ENCODE measurements at regions not wholly inside any gene's neighbourhood (a gene's known extent, or its start where the extent isn't known, plus 50 kb on each side); places are given as distances from the start of the nearest gene placed in this dataset.

- no peak for DNase-seq (ENCODE audit: low read depth in 1 of 2, low spot score in 1 of 2)
Measured at GRCh38 chr2:144217853-144218633, 301.9 kb downstream of the ZEB2 start.

- peak in 1 of 2 donors; percentile 7 for DNase-seq (ENCODE audit: low read depth in 1 of 2, low spot score in 1 of 2)
Measured at GRCh38 chr2:144215701-144216675, 303.9 kb downstream of the ZEB2 start.

DNA sequence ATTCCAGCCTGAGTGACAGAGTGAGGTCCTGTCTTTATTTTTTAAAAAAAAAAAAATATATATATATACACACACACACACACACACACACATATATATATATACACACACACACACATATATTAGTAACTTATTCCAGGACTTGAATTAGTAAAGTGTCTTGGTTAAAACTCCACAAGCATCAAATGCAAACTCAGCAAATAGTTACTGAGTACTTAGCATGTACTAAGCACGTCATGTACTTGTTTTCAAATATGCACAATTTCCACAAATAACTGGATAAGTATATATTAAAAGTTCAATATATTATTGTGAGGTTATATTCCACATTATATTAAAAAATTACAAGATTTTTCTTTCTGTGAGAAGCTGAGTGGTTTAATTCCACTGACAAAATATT is 304.7 kb downstream of the ZEB2 start:
- no peak for DNase-seq (ENCODE audit: low read depth in 1 of 2, low spot score in 1 of 2)

DNA sequence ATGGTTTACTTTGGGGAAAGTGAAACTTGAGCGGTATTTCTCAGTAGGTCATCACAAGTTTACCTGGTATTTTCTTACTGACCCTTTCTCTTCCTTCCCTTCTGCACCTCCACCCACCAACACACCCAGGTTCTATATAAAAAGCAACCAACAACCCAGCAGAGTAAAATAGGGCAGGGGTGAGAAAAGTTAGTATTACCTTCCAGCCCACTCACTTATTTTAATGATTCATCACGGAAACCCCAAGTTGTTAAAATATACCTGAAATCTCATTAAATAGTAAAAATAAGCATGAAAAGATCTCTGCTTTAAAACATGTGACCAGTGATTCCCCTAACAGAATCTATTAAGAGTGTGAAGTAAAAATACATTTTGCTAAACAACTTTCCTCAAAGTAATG is 306.1 kb downstream of the ZEB2 start:
- no peak for DNase-seq (ENCODE audit: low read depth in 1 of 2, low spot score in 1 of 2)

- DNase-seq (ENCODE audit: low read depth in 1 of 2, low spot score in 1 of 2), result no peak
Measured at GRCh38 chr2:144211826-144212225, 308.1 kb downstream of the ZEB2 start.

GRCh38 chr2:144211065-144211464 is 308.9 kb downstream of the ZEB2 start:
- DNase-seq (ENCODE audit: low read depth in 1 of 2, low spot score in 1 of 2), result no peak

GRCh38 chr2:144210076-144210475 is 309.8 kb downstream of the ZEB2 start:
- no peak for DNase-seq (ENCODE audit: low read depth in 1 of 2, low spot score in 1 of 2)

DNA sequence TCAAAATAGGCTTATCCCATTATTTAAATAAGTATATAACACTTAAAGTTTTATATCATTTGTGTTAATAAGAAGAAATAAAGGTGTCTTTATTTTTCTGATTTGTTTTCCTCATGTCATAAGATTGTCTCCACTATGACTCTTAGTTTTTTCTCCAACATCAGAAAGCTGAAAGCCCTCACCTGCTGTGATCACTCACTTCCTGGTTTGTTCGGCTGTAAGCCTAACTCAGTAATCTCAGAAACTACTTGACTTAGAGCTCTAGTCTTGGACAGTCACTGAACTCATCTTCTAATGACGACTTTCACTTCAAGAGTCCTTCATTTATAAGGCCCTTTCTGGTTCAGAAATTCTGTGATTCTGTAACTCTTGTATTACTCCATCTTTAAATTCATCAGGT is 311.0 kb downstream of the ZEB2 start:
- DNase-seq (ENCODE audit: low read depth in 1 of 2, low spot score in 1 of 2), result no peak

DNA sequence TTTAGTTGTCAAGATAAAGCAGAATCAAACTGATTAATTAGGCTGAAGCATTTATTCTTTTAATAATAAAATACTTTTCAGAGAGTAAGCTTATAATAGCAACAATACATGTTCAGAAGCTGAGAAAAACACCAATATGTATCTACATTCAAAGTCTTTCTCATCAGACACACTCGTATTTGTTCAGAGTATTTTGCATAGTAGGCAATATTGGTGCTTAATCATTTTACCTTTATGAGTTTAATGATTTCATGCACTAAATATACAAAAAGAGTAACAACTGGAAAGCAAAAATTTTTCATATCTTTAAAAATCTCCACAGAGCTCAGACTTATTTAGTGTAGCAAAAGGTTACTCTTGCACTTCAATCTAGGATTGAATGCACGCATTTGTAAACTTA is 313.9 kb downstream of the ZEB2 start:
- no peak for DNase-seq (ENCODE audit: low read depth in 1 of 2, low spot score in 1 of 2)

DNA sequence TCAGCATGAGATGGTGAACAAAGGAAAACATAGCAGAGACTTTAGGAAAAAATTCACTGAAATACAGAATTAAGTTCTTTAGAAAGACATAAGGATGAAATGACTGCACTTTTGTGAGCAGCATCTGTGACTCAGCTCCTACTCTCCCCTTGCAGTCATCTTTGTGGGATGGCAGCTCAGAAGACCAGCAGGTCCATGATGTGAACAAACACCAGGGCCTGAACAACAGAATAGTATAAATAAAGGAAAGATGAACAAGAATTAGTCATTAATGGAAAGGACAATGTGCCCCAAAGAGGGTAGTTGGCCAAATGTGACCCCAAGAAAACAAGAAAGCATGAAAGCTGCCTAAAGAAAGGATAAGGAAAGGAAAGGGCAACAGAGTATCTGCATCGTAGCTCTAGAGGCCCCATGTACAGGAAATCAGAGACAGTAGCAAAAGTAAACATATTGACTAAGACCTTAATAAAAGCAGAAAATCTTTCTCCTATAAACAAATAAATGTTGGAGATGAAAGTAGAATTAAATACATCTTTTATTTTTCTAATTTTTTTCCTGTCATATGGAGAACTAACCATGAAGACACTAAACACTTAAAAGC is 318.0 kb downstream of the ZEB2 start:
- DNase-seq (ENCODE audit: low read depth in 1 of 2, low spot score in 1 of 2), result peak in 1 of 2 donors; percentile 7

DNA sequence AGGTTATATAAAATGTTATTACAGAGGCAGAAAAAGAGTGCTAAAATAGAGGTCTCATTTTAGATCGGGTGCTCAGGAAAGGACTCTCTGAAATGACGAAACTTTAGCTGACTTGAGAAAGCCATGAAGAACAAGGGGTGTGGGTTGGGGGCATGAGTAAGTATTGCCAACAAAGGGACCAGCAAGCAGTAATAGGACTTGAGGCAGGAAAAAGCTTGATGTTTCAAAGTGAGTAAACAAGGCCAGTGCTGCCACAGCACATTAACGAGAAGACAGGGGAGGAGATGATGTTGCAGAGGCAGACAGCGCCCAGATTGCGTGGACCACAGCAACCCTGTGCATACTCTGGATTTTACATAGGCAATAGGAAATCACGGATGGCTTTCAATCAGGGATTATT is 318.8 kb downstream of the ZEB2 start:
- peak in 1 of 2 donors; percentile 5 for DNase-seq (ENCODE audit: low read depth in 1 of 2, low spot score in 1 of 2)

- DNase-seq (ENCODE audit: low read depth in 1 of 2, low spot score in 1 of 2), result no peak
Measured at GRCh38 chr2:144198116-144198515, 321.8 kb downstream of the ZEB2 start.

GRCh38 chr2:144194326-144195071 is 325.4 kb downstream of the ZEB2 start:
- no peak for DNase-seq (ENCODE audit: low read depth in 1 of 2, low spot score in 1 of 2)

GRCh38 chr2:144190908-144191605 is 328.9 kb downstream of the ZEB2 start:
- no peak for DNase-seq (ENCODE audit: low read depth in 1 of 2, low spot score in 1 of 2)

GRCh38 chr2:144183727-144184126 is 336.2 kb downstream of the ZEB2 start:
- peak; percentile 39 to 71 for DNase-seq (ENCODE audit: low read depth in 1 of 2, low spot score in 1 of 2)

GRCh38 chr2:144181001-144181400 is 338.9 kb downstream of the ZEB2 start:
- DNase-seq (ENCODE audit: low read depth in 1 of 2, low spot score in 1 of 2), result no peak

GRCh38 chr2:144180131-144180530 is 339.8 kb downstream of the ZEB2 start:
- no peak for DNase-seq (ENCODE audit: low read depth in 1 of 2, low spot score in 1 of 2)

GRCh38 chr2:144170179-144170578 is 349.7 kb downstream of the ZEB2 start:
- DNase-seq (ENCODE audit: low read depth in 1 of 2, low spot score in 1 of 2), result no peak

GRCh38 chr2:144166743-144167142 is 353.2 kb downstream of the ZEB2 start:
- DNase-seq (ENCODE audit: low read depth in 1 of 2, low spot score in 1 of 2), result no peak

DNA sequence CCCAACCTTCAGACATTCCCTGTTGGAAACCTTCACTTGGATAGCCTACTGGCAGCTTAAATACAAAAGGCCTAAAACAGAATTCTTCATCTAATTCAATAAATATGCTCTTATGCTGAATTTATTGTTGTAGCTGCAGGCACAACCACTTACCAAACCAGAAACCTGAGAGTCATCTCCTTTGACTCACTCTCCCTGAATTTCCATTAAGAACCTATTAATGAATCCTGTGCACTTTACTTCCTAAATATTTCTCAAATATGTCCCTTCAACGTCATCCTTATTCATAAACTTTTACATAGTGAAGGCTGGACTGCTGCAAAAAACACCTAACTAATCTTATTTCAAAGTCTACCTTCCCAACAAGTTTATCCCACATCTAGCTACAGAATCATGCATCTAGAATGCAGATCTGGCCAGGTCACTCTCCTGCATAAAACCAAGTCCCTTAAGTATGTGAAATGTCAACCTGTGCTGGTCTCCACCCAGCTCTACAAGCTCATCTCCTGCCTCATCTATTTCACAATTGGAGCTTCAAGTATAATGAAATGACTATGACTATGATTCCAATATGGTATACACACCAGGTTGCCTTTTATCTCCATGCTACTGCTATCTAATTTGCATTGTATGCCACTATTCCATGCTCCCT is 354.2 kb downstream of the ZEB2 start:
- no peak for DNase-seq (ENCODE audit: low read depth in 1 of 2, low spot score in 1 of 2)
